HG02973 (cell line): ENCODE measurements at regions not wholly inside any gene's neighbourhood (a gene's known extent, or its start where the extent isn't known, plus 50 kb on each side); places are given as distances from the start of the nearest gene placed in this dataset.

Source experiments
- ATAC-seq: cut with Tn5 transposase; IDR thresholded peaks from one replicate; pipeline ENCODE4 v1.9.1; 2021; ENCODE audit warnings: moderate library complexity; ENCODE audit not compliant: unreplicated experiment

DNA sequence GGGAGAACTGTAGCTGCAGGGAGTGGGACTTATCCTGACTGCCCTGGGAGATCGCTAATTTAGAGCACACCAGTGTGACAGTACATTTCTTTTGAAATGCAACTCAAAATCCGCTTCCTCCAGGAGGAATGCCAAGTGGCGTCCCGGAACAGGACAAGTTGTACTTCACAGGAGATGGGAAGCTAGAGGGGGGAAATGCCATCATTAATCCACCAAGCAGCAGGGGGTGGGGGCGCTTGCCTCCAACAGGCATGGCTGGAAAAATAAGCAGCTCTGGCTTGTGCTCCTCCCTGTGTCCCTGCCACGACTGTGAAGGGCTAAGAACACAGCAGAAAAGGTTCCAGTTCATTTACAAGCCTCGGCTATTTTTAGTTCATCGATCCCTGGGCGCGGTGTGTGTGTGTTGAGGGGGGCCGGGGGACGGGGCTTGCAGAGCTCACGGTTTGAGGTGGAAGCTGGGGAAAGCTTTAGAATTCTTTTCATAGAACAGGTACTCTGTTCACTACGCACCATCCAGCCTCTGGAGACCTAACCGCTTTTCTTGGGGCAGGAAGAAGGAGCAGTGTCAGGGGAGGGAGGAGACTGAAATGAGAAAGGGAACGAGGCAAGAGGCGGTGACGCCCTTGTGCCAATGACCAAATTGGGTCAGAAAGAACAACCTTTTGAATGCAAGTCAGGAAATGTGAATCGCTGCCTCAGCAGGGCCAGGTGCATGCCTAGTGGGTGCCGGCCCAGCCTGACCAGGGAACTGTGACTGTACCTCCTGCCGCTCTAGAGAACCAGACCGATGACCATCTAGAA is 51.8 kb upstream of the DGKG start:
- ATAC-seq: no peak

DNA sequence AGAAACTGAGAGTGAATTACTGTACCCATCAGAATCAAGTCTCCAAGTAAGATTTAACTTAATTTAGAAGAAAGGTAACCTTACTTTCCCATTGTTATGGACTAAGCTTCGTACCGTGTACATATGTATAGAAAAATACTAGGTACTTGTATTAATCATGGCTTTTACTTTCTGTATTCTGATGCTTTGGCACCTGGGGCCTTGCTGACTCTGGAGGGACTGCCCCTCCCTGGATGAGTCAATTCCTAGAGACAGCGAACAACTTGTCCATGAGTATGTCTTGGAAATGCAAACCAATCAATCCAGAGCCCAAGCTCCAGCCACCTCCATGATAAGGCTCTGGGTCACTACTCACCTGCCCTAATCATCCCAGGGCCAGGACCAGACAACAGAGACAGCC is 50.0 kb upstream of the DGKG start:
- ATAC-seq: no peak
